ENCODE measurements at regions not wholly inside any gene's neighbourhood (a gene's known extent, or its start where the extent isn't known, plus 50 kb on each side); places are given as distances from the start of the nearest gene placed in this dataset.

GRCh38 chr21:38652396-38652795 is 153.3 kb upstream of the ETS2 start:
- intact Hi-C loops (cut with micrococcal nuclease; ENCODE audit: unreplicated experiment), result no loop called here
- BruUV-seq (replicated peaks), result no TSS peak
- Mint-ChIP-seq H3K27ac (ENCODE audit: unreplicated experiment) (no peak overlapping the region), H3K27me3 (ENCODE audit: unreplicated experiment) (peaks cover 76% of the 10 kb centered on the region), H3K4me3 (ENCODE audit: low read depth, unreplicated experiment) (no peak overlapping the region), H3K9me3 (ENCODE audit: low read depth, unreplicated experiment) (no peaks in the 10 kb centered on the region), H3K36me3 (ENCODE audit: insufficient read depth, unreplicated experiment) (peaks cover 5% of the 10 kb centered on the region), H3K4me1 (ENCODE audit: low read depth, unreplicated experiment) (no peaks in the 10 kb centered on the region)
- DNase-seq, result no peak
- CTCF ChIA-PET, result no interaction called here
- no peak for TF ChIP-seq CTCF (IDR thresholded peaks at IDR 0.05; ENCODE audit: unreplicated experiment)

GRCh38 chr21:38654580-38654979 is 151.1 kb upstream of the ETS2 start:
- no TSS peak for BruUV-seq (replicated peaks)
- CTCF ChIA-PET, result no interaction called here
- Mint-ChIP-seq H3K27ac (ENCODE audit: unreplicated experiment) (no peak overlapping the region), H3K4me1 (ENCODE audit: low read depth, unreplicated experiment) (no peaks in the 10 kb centered on the region), H3K27me3 (ENCODE audit: unreplicated experiment) (peaks cover 69% of the 10 kb centered on the region), H3K4me3 (ENCODE audit: low read depth, unreplicated experiment) (no peak overlapping the region), H3K36me3 (ENCODE audit: insufficient read depth, unreplicated experiment) (no peaks in the 10 kb centered on the region), H3K9me3 (ENCODE audit: low read depth, unreplicated experiment) (no peaks in the 10 kb centered on the region)
- TF ChIP-seq CTCF (IDR thresholded peaks at IDR 0.05; ENCODE audit: unreplicated experiment), result no peak
- intact Hi-C loops (cut with micrococcal nuclease; ENCODE audit: unreplicated experiment), result no loop called here
- DNase-seq, result no peak

GRCh38 chr21:38658511-38658910 is 147.2 kb upstream of the ETS2 start:
- BruUV-seq (replicated peaks), result no TSS peak
- Mint-ChIP-seq H3K9me3 (ENCODE audit: low read depth, unreplicated experiment) (no peaks in the 10 kb centered on the region), H3K36me3 (ENCODE audit: insufficient read depth, unreplicated experiment) (no peaks in the 10 kb centered on the region), H3K4me3 (ENCODE audit: low read depth, unreplicated experiment) (no peak overlapping the region), H3K27me3 (ENCODE audit: unreplicated experiment) (peaks cover 82% of the 10 kb centered on the region), H3K4me1 (ENCODE audit: low read depth, unreplicated experiment) (peaks cover 9% of the 10 kb centered on the region), H3K27ac (ENCODE audit: unreplicated experiment) (no peak overlapping the region)
- DNase-seq, result no peak
- CTCF ChIA-PET, result no interaction called here
- no peak for TF ChIP-seq CTCF (IDR thresholded peaks at IDR 0.05; ENCODE audit: unreplicated experiment)
- intact Hi-C loops (cut with micrococcal nuclease; ENCODE audit: unreplicated experiment), result no loop called here

GRCh38 chr21:38659936-38660332 is 145.8 kb upstream of the ETS2 start:
- CTCF ChIA-PET, result no interaction called here
- no peak for TF ChIP-seq CTCF (IDR thresholded peaks at IDR 0.05; ENCODE audit: unreplicated experiment)
- Mint-ChIP-seq H3K4me3 (ENCODE audit: low read depth, unreplicated experiment) (peak overlapping the region; percentile 65), H3K27me3 (ENCODE audit: unreplicated experiment) (peaks cover 91% of the 10 kb centered on the region), H3K27ac (ENCODE audit: unreplicated experiment) (no peak overlapping the region), H3K36me3 (ENCODE audit: insufficient read depth, unreplicated experiment) (no peaks in the 10 kb centered on the region), H3K4me1 (ENCODE audit: low read depth, unreplicated experiment) (peaks cover 9% of the 10 kb centered on the region), H3K9me3 (ENCODE audit: low read depth, unreplicated experiment) (no peaks in the 10 kb centered on the region)
- intact Hi-C loops (cut with micrococcal nuclease; ENCODE audit: unreplicated experiment), result no loop called here
- DNase-seq, result no peak
- no TSS peak for BruUV-seq (replicated peaks)

All from Calu3 (cell line).